Vagina (tissue), 2 donors: ENCODE measurements at regions not wholly inside any gene's neighbourhood (a gene's known extent, or its start where the extent isn't known, plus 50 kb on each side); places are given as distances from the start of the nearest gene placed in this dataset.

ENCODE experiments used
- CTCF ChIP-seq, 3 experiments: fragments of 450-650 bp in 2 of 3; fragments of 200-600 bp in 1 of 3; sonication (generic) in 1 of 3; IDR thresholded peaks; one replicate each; pipeline ENCODE4 v1.5.1; 2017 to 2019; ENCODE audit warnings: antibody characterized with exemption in 3 of 3, mild to moderate bottlenecking in 2 of 3, moderate library complexity in 2 of 3
- POLR2A ChIP-seq, 2 donors: fragments of 450-650 bp; IDR thresholded peaks; one replicate each; pipeline ENCODE4 v1.6.1; 2017; ENCODE audit warnings: antibody characterized with exemption in 2 of 2, mild to moderate bottlenecking in 2 of 2, moderate library complexity in 2 of 2
- POLR2AphosphoS5 ChIP-seq, 2 donors: sonication (generic); formaldehyde crosslinking; IDR thresholded peaks; one replicate each; pipeline ENCODE4 v1.9.0; 2017; ENCODE audit warnings: antibody characterized with exemption in 2 of 2, mild to moderate bottlenecking in 2 of 2, low read depth in 1 of 2; ENCODE audit not compliant: insufficient read depth in 1 of 2

- no peak for TF ChIP-seq POLR2AphosphoS5 (IDR thresholded peaks at IDR 0.05; ENCODE audit: insufficient read depth in 1 of 2, low read depth in 1 of 2)
- no peak for TF ChIP-seq CTCF (IDR thresholded peaks at IDR 0.05)
- TF ChIP-seq POLR2A (IDR thresholded peaks at IDR 0.05): no peak
Measured at GRCh38 chr14:98185036-98185435, 1087.0 kb downstream of the BCL11B start.
